Loucy (cell line): ENCODE measurements at regions not wholly inside any gene's neighbourhood (a gene's known extent, or its start where the extent isn't known, plus 50 kb on each side); places are given as distances from the start of the nearest gene placed in this dataset.

Experiments
- CTCF ChIP-seq: fragments of 200-600 bp; sonication (generic); conservative IDR thresholded peaks from 2 replicates; pipeline ENCODE4 v1.5.1; 2014; ENCODE audit warnings: mild to moderate bottlenecking, antibody characterized with exemption, low read length
- EZH2phosphoT487 ChIP-seq: fragments of 200-600 bp; IDR thresholded peaks from 2 replicates; pipeline ENCODE4 v1.6.1; 2018; ENCODE audit warnings: antibody characterized with exemption, mild to moderate bottlenecking, moderate library complexity, borderline replicate concordance

GRCh38 chr12:47383942-47384341 is 304.2 kb upstream of the AMIGO2 start:
- TF ChIP-seq CTCF (no peak), EZH2phosphoT487 (no peak)
